Spleen (tissue), 11 donors: ENCODE measurements at regions not wholly inside any gene's neighbourhood (a gene's known extent, or its start where the extent isn't known, plus 50 kb on each side); places are given as distances from the start of the nearest gene placed in this dataset.

Experiments used
- DNase-seq: peaks from one replicate; pipeline ENCODE4 v3.0.0-alpha.2; 2020
- H3K27ac ChIP-seq, 8 donors: fragments of 200-600 bp; sonication (generic) in 7 of 8; 1 replicate in 4 of 8; 2 replicates in 4 of 8; pipeline versions ENCODE4 v1.5.0 to v1.8.0; 2016 to 2021; ENCODE audit warnings: inconsistent platforms in 4 of 8, mild to moderate bottlenecking in 4 of 8, moderate library complexity in 1 of 8
- H3K27me3 ChIP-seq, 7 donors: fragments of 200-600 bp; sonication (generic) in 6 of 7; replicated peaks in 1 of 7; 1 replicate in 4 of 7; 2 replicates in 3 of 7; pipeline versions ENCODE4 v1.5.0 to v1.8.0; 2016 to 2021; ENCODE audit warnings: inconsistent platforms in 3 of 7, mild to moderate bottlenecking in 1 of 7
- H3K36me3 ChIP-seq, 6 donors: fragments of 200-600 bp; sonication (generic) in 5 of 6; 1 replicate in 4 of 6; 2 replicates in 2 of 6; pipeline versions ENCODE4 v1.5.0 to v1.8.0; 2016 to 2021; ENCODE audit warnings: inconsistent platforms in 2 of 6
- H3K4me1 ChIP-seq, 6 donors: fragments of 200-600 bp; sonication (generic) in 5 of 6; 1 replicate in 3 of 6; 2 replicates in 3 of 6; pipeline versions ENCODE4 v1.5.0 to v1.8.0; 2016 to 2021; ENCODE audit warnings: inconsistent platforms in 3 of 6
- H3K4me3 ChIP-seq, 8 donors: fragments of 200-600 bp; sonication (generic) in 7 of 8; 1 replicate in 4 of 8; 2 replicates in 4 of 8; pipeline versions ENCODE4 v1.5.0 to v1.8.0; 2016 to 2021; ENCODE audit warnings: inconsistent platforms in 4 of 8, mild to moderate bottlenecking in 4 of 8, moderate library complexity in 2 of 8
- H3K9me3 ChIP-seq, 8 donors: fragments of 200-600 bp; sonication (generic) in 7 of 8; 1 replicate in 4 of 8; 2 replicates in 4 of 8; pipeline versions ENCODE4 v1.5.0 to v1.8.0; 2016 to 2021; ENCODE audit warnings: inconsistent platforms in 4 of 8
- CTCF ChIP-seq, 11 experiments: fragments of 200-600 bp in 7 of 11; fragments of 450-650 bp in 4 of 11; sonication (generic) in 4 of 11; IDR thresholded peaks in 8 of 11; conservative IDR thresholded peaks in 3 of 11; 1 replicate in 7 of 11; 2 replicates in 4 of 11; pipeline versions ENCODE4 v1.4.0 to v1.8.0; 2016 to 2021; ENCODE audit warnings: antibody characterized with exemption in 11 of 11, inconsistent platforms in 4 of 11, mild to moderate bottlenecking in 1 of 11
- POLR2A ChIP-seq, 3 donors: fragments of 450-650 bp; IDR thresholded peaks; one replicate each; pipeline ENCODE4 v1.5.1; 2017; ENCODE audit warnings: antibody characterized with exemption in 3 of 3, mild to moderate bottlenecking in 1 of 3
- POLR2AphosphoS5 ChIP-seq, 3 donors: sonication (generic); formaldehyde crosslinking; IDR thresholded peaks; one replicate each; pipeline ENCODE4 v1.5.1; 2017; ENCODE audit warnings: antibody characterized with exemption in 3 of 3
- WGBS, 5 donors: extraction: QIAGEN DNeasy Blood & Tissue Kit in 3 of 5; methylation state at CpG; one replicate each; pipeline versions ENCODE4 v1.1.5 to v1.1.7; 2013 to 2018; 5-methylcytosine and 5-hydroxymethylcytosine counted together
- intact Hi-C: fragments of 100-400 bp; cut with DNase I; formaldehyde crosslinking; loops from one replicate; pipeline ENCODE4 v1.15.0; 2023; ENCODE audit warnings: low total_unique reads
- donor health status: healthy with polysubstance abuse.
- donor health status: DM: no; HTN: no; CAD: no; lungs with moderate emphysema.
- donor health status: DM: no; HTN: no; CAD: no.
- donor health status: Bipolar disorder and iron deficiency.
- donor health status: healthy.
- donor health status: DM: no; HTN: no; CAD: no.
- donor health status: DM: yes; HTN: yes; CAD: no.

DNA sequence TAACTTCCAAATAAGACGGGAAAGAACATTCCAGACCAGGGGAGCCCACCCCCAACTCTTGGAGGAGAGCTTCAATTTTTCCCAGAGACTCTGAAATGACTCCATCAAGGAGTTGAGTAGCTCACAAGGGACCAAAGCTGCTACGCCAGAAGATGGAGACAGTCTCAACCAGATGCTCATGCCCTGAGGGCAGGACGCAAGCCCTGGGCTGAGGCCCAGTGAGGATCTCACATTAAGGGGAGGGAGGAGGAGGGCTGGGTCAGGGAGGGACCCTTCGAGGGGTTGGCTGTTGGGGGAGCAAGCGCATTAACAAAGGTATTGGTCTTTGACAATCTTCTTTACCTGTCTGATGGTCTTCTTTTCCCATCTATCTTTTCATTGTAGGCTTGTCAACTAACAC is 141.3 kb upstream of the SLC1A4 start:
- DNase-seq: no peak
- Histone ChIP-seq H3K4me1 (peaks cover 0 to 74% (median 27%) of the 10 kb centered on the region in 6 donors), H3K9me3 (no peaks in the 10 kb centered on the region), H3K4me3 (no peak overlapping the region), H3K27ac (no peak overlapping the region), H3K27me3 (no peaks in the 10 kb centered on the region), H3K36me3 (no peaks in the 10 kb centered on the region)
- 92 to 98% (median 95%) methylated on average over 5 of the region's 5 CpGs for WGBS, 5 donors
- intact Hi-C loops: no loop called here
- no peak for TF ChIP-seq CTCF (IDR thresholded peaks at IDR 0.05 in 8 of 11, conservative IDR thresholded peaks at IDR 0.05 in 3 of 11)
- TF ChIP-seq POLR2A (IDR thresholded peaks at IDR 0.05): no peak
- TF ChIP-seq POLR2AphosphoS5 (IDR thresholded peaks at IDR 0.05): no peak

- intact Hi-C loops: no loop called here
- H3K36me3 ChIP-seq: no peaks in the 10 kb centered on the region
- H3K4me1 ChIP-seq: peaks cover 3 to 78% (median 32%) of the 10 kb centered on the region in 6 donors
- no peaks in the 10 kb centered on the region for H3K9me3 ChIP-seq
- peak overlapping the region in 2 of 8 donors; percentile 32 to 36 for H3K27ac ChIP-seq
- no peak for DNase-seq
- WGBS, 5 donors: 74 to 80% (median 78%) methylated on average over 5 of the region's 5 CpGs
- H3K27me3 ChIP-seq: no peaks in the 10 kb centered on the region
- TF ChIP-seq POLR2AphosphoS5 (IDR thresholded peaks at IDR 0.05): no peak
- no peak for TF ChIP-seq CTCF (IDR thresholded peaks at IDR 0.05 in 8 of 11, conservative IDR thresholded peaks at IDR 0.05 in 3 of 11)
- no peak for TF ChIP-seq POLR2A (IDR thresholded peaks at IDR 0.05)
- no peak overlapping the region for H3K4me3 ChIP-seq
Measured at GRCh38 chr2:64848363-64848762, 140.8 kb upstream of the SLC1A4 start.

GRCh38 chr2:64848945-64849344 is 140.3 kb upstream of the SLC1A4 start:
- no peak for DNase-seq
- Histone ChIP-seq H3K27me3 (no peaks in the 10 kb centered on the region), H3K27ac (peak overlapping the region in 2 of 8 donors; percentile 32 to 36), H3K4me1 (peaks cover 3 to 84% (median 37%) of the 10 kb centered on the region in 6 donors), H3K4me3 (no peak overlapping the region), H3K36me3 (no peaks in the 10 kb centered on the region), H3K9me3 (no peaks in the 10 kb centered on the region)
- no peak for TF ChIP-seq CTCF (IDR thresholded peaks at IDR 0.05 in 8 of 11, conservative IDR thresholded peaks at IDR 0.05 in 3 of 11)
- TF ChIP-seq POLR2A (IDR thresholded peaks at IDR 0.05): no peak
- no peak for TF ChIP-seq POLR2AphosphoS5 (IDR thresholded peaks at IDR 0.05)
- intact Hi-C loops: no loop called here

DNA sequence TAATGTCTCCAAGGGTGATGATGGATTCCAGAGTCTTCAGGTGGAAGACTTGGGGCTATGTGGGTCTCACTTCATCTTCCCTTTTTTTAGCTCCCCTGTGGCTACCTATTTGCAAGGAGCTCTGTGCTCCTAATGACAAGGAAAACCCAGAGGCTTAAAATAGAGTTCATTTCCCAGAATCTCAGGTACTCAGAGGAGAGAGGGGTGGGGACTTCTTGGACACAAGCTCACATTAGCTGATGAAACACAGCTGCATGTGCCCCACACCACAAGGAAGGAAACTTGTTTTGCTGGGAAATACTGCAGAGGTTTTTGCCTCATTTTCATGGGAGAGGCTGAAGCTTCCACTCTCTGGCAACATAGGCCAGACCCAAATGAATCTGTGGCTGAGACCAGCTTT is 138.6 kb upstream of the SLC1A4 start:
- intact Hi-C loops: no loop called here
- Histone ChIP-seq H3K36me3 (no peaks in the 10 kb centered on the region), H3K4me3 (no peak overlapping the region), H3K9me3 (no peaks in the 10 kb centered on the region), H3K4me1 (peaks cover 3 to 91% (median 47%) of the 10 kb centered on the region in 6 donors), H3K27ac (peak overlapping the region in 3 of 8 donors; percentile 82 to 86 (median 83)), H3K27me3 (no peaks in the 10 kb centered on the region)
- TF ChIP-seq CTCF (IDR thresholded peaks at IDR 0.05 in 8 of 11, conservative IDR thresholded peaks at IDR 0.05 in 3 of 11): no peak
- no peak for TF ChIP-seq POLR2A (IDR thresholded peaks at IDR 0.05)
- no peak for TF ChIP-seq POLR2AphosphoS5 (IDR thresholded peaks at IDR 0.05)
- DNase-seq: no peak
